ENCODE measurements at regions not wholly inside any gene's neighbourhood (a gene's known extent, or its start where the extent isn't known, plus 50 kb on each side); places are given as distances from the start of the nearest gene placed in this dataset.
"Not testable (repeated sequence)": the region's sequence is repeated elsewhere in the genome, so short reads cannot be mapped to it uniquely, and the experiment has no call there.

- no peaks in the 10 kb centered on the region for H3K9me2 ChIP-seq (replicated peaks; ENCODE audit: low read depth, low read length)
- no peak overlapping the region for H3K4me3 ChIP-seq (ENCODE audit: low read length, poor library complexity, severe bottlenecking)
- H3K27me3 ChIP-seq (ENCODE audit: insufficient read depth, low read length, poor library complexity, severe bottlenecking), result no peaks in the 10 kb centered on the region
- H3K36me3 ChIP-seq (ENCODE audit: insufficient read depth, low read length), result no peaks in the 10 kb centered on the region
- H3K4me2 ChIP-seq (ENCODE audit: low read depth, low read length, poor library complexity, severe bottlenecking), result no peak overlapping the region
- TF ChIP-seq CTCF (conservative IDR thresholded peaks at IDR 0.05; ENCODE audit: low read length) (no peak), EZH2phosphoT487 (IDR thresholded peaks at IDR 0.05; ENCODE audit: borderline replicate concordance) (no peak)
- no peaks in the 10 kb centered on the region for H3F3A ChIP-seq (ENCODE audit: low read depth)
- no peak overlapping the region for H2AFZ ChIP-seq (ENCODE audit: low read length)
- no peak overlapping the region for H3K9ac ChIP-seq (ENCODE audit: low read depth, low read length, poor library complexity, severe bottlenecking)
- H3K4me1 ChIP-seq (ENCODE audit: insufficient read depth, low read length, poor library complexity, severe bottlenecking), result no peaks in the 10 kb centered on the region
- H4K20me1 ChIP-seq (ENCODE audit: insufficient read depth, low read length, poor library complexity, severe bottlenecking), result no peaks in the 10 kb centered on the region
- H3K9me3 ChIP-seq (ENCODE audit: insufficient read depth, low read depth, low read length), result no peaks in the 10 kb centered on the region
- H3K79me2 ChIP-seq (ENCODE audit: insufficient read depth, low read length), result no peaks in the 10 kb centered on the region
Measured at GRCh38 chr1:55517036-55517435, 301.9 kb upstream of the USP24 start.

GRCh38 chr1:55514571-55514970, 299.4 kb upstream of the USP24 start:
- not testable (repeated sequence) for H3K4me1 ChIP-seq (ENCODE audit: insufficient read depth, low read length, poor library complexity, severe bottlenecking); H3K9ac ChIP-seq (ENCODE audit: low read depth, low read length, poor library complexity, severe bottlenecking); H3K9me3 ChIP-seq (ENCODE audit: insufficient read depth, low read depth, low read length); H3K36me3 ChIP-seq (ENCODE audit: insufficient read depth, low read length); H4K20me1 ChIP-seq (ENCODE audit: insufficient read depth, low read length, poor library complexity, severe bottlenecking); H3F3A ChIP-seq (ENCODE audit: low read depth); H3K4me2 ChIP-seq (ENCODE audit: low read depth, low read length, poor library complexity, severe bottlenecking); H3K79me2 ChIP-seq (ENCODE audit: insufficient read depth, low read length); H3K27me3 ChIP-seq (ENCODE audit: insufficient read depth, low read length, poor library complexity, severe bottlenecking); H2AFZ ChIP-seq (ENCODE audit: low read length); H3K4me3 ChIP-seq (ENCODE audit: low read length, poor library complexity, severe bottlenecking); H3K9me2 ChIP-seq (replicated peaks; ENCODE audit: low read depth, low read length)

- TF ChIP-seq EZH2phosphoT487 (IDR thresholded peaks at IDR 0.05; ENCODE audit: borderline replicate concordance), result no peak
- TF ChIP-seq CTCF (conservative IDR thresholded peaks at IDR 0.05; ENCODE audit: low read length), result no peak
- no peaks in the 10 kb centered on the region for H3K36me3 ChIP-seq (ENCODE audit: insufficient read depth, low read length)
- no peak overlapping the region for H3K4me3 ChIP-seq (ENCODE audit: low read length, poor library complexity, severe bottlenecking)
- H3K4me2 ChIP-seq (ENCODE audit: low read depth, low read length, poor library complexity, severe bottlenecking), result no peak overlapping the region
- H3K9me2 ChIP-seq (replicated peaks; ENCODE audit: low read depth, low read length), result no peaks in the 10 kb centered on the region
- H3K9ac ChIP-seq (ENCODE audit: low read depth, low read length, poor library complexity, severe bottlenecking), result no peak overlapping the region
- H3K4me1 ChIP-seq (ENCODE audit: insufficient read depth, low read length, poor library complexity, severe bottlenecking), result no peaks in the 10 kb centered on the region
- H2AFZ ChIP-seq (ENCODE audit: low read length), result no peak overlapping the region
- no peaks in the 10 kb centered on the region; the same call in 1 of the 2 replicates for H3K9me3 ChIP-seq (ENCODE audit: insufficient read depth, low read depth, low read length)
- no peaks in the 10 kb centered on the region for H3K27me3 ChIP-seq (ENCODE audit: insufficient read depth, low read length, poor library complexity, severe bottlenecking)
- H3F3A ChIP-seq (ENCODE audit: low read depth), result no peaks in the 10 kb centered on the region
- no peaks in the 10 kb centered on the region for H3K79me2 ChIP-seq (ENCODE audit: insufficient read depth, low read length)
- H4K20me1 ChIP-seq (ENCODE audit: insufficient read depth, low read length, poor library complexity, severe bottlenecking), result no peaks in the 10 kb centered on the region
Measured at GRCh38 chr1:55512466-55512865, 297.3 kb upstream of the USP24 start.

- no peaks in the 10 kb centered on the region for H3K4me1 ChIP-seq (ENCODE audit: insufficient read depth, low read length, poor library complexity, severe bottlenecking)
- no peak for TF ChIP-seq CTCF (conservative IDR thresholded peaks at IDR 0.05; ENCODE audit: low read length)
- no peak for TF ChIP-seq EZH2phosphoT487 (IDR thresholded peaks at IDR 0.05; ENCODE audit: borderline replicate concordance)
- no peaks in the 10 kb centered on the region; the same call in 1 of the 2 replicates for H3K9me3 ChIP-seq (ENCODE audit: insufficient read depth, low read depth, low read length)
- H3K4me3 ChIP-seq (ENCODE audit: low read length, poor library complexity, severe bottlenecking), result no peak overlapping the region
- H3K36me3 ChIP-seq (ENCODE audit: insufficient read depth, low read length), result no peaks in the 10 kb centered on the region
- H3F3A ChIP-seq (ENCODE audit: low read depth), result no peaks in the 10 kb centered on the region
- H4K20me1 ChIP-seq (ENCODE audit: insufficient read depth, low read length, poor library complexity, severe bottlenecking), result no peaks in the 10 kb centered on the region
- H2AFZ ChIP-seq (ENCODE audit: low read length), result no peak overlapping the region
- H3K27me3 ChIP-seq (ENCODE audit: insufficient read depth, low read length, poor library complexity, severe bottlenecking), result no peaks in the 10 kb centered on the region
- no peak overlapping the region for H3K9ac ChIP-seq (ENCODE audit: low read depth, low read length, poor library complexity, severe bottlenecking)
- no peaks in the 10 kb centered on the region for H3K79me2 ChIP-seq (ENCODE audit: insufficient read depth, low read length)
- H3K9me2 ChIP-seq (replicated peaks; ENCODE audit: low read depth, low read length), result no peaks in the 10 kb centered on the region
- H3K4me2 ChIP-seq (ENCODE audit: low read depth, low read length, poor library complexity, severe bottlenecking), result no peak overlapping the region
Measured at GRCh38 chr1:55507578-55507931, 292.4 kb upstream of the USP24 start.

All from Loucy (cell line).